ENCODE measurements at regions not wholly inside any gene's neighbourhood (a gene's known extent, or its start where the extent isn't known, plus 50 kb on each side); places are given as distances from the start of the nearest gene placed in this dataset.

DNA sequence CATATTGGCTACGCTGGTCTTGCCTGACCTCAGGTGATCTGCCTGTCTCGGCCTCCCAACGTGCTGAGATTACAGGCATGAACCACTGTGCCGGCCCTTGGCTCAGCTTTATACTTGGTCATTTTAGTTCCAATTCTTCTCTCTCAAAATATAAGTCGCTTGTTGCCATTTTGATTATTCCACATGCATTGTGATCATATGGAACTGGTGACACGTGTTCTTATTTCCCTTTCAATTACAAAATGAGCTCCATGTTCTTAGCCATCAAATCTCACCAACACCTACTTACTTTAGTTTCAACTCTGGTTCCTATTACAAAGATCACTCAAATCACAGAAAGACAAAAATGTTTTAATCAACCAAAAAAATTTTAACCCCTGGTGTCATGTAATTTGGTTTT lies 1711.7 kb downstream of the TP53TG3F start:
- H3K27ac ChIP-seq (ENCODE audit: low read depth, low read length, poor library complexity, severe bottlenecking) = no peak overlapping the region
- H3K4me3 ChIP-seq (ENCODE audit: low read depth, low read length, poor library complexity, severe bottlenecking) = no peak overlapping the region
- POLR2A ChIA-PET (ENCODE audit: low non-redundant PET) = no interaction called here
- no peaks in the 10 kb centered on the region for H3K27me3 ChIP-seq (replicated peaks; ENCODE audit: insufficient read depth, low read depth, low read length, poor library complexity)
- no peak for DNase-seq (ENCODE audit: low spot score)
- H3K4me1 ChIP-seq (ENCODE audit: insufficient read depth, low read length, poor library complexity, severe bottlenecking) = no peaks in the 10 kb centered on the region
- BruUV-seq (replicated peaks) = no TSS peak
- no peak for TF ChIP-seq EZH2 (IDR thresholded peaks at IDR 0.05; ENCODE audit: borderline replicate concordance, low read depth, low read length, poor library complexity, severe bottlenecking)
- TF ChIP-seq CTCF (conservative IDR thresholded peaks at IDR 0.05; ENCODE audit: low read depth, low read length) = no peak
- no peaks in the 10 kb centered on the region for H3K36me3 ChIP-seq (ENCODE audit: insufficient read depth, low read length, poor library complexity, severe bottlenecking)
- CTCF ChIA-PET = no interaction called here
- intact Hi-C loops (cut with micrococcal nuclease; ENCODE audit: unreplicated experiment) = no loop called here
- H3K9me3 ChIP-seq (ENCODE audit: low read depth, low read length, poor library complexity, severe bottlenecking) = peaks cover 22% of the 10 kb centered on the region

DNA sequence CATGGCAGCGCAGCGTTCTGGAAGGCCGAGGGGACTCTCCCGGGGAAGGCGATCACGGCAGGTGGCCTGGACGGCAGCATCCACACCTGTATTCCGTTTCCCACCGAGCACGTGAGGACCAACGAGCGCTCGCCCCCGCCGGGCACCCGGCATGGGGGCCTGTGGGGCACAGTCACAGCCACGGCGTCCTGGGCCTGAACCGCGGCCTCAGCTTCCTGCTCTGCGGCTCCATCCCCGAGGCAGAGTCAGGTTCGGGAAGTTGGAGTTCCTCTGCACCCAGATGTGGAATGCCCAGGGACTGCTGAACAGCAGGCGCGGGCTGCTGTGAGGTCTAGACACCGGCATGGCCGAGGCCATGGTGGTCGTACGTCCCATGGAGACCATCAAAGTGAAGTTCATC lies 1713.9 kb downstream of the TP53TG3F start:
- no peak for DNase-seq (ENCODE audit: low spot score)
- ChIA-PET CTCF (no interaction called here), POLR2A (ENCODE audit: low non-redundant PET) (no interaction called here)
- Histone ChIP-seq H3K27me3 (replicated peaks; ENCODE audit: insufficient read depth, low read depth, low read length, poor library complexity) (no peaks in the 10 kb centered on the region), H3K9me3 (ENCODE audit: low read depth, low read length, poor library complexity, severe bottlenecking) (peaks cover 34% of the 10 kb centered on the region), H3K4me1 (ENCODE audit: insufficient read depth, low read length, poor library complexity, severe bottlenecking) (no peaks in the 10 kb centered on the region), H3K27ac (ENCODE audit: low read depth, low read length, poor library complexity, severe bottlenecking) (no peak overlapping the region), H3K36me3 (ENCODE audit: insufficient read depth, low read length, poor library complexity, severe bottlenecking) (no peaks in the 10 kb centered on the region), H3K4me3 (ENCODE audit: low read depth, low read length, poor library complexity, severe bottlenecking) (no peak overlapping the region)
- no TSS peak for BruUV-seq (replicated peaks)
- intact Hi-C loops (cut with micrococcal nuclease; ENCODE audit: unreplicated experiment) = no loop called here
- TF ChIP-seq CTCF (conservative IDR thresholded peaks at IDR 0.05; ENCODE audit: low read depth, low read length) (no peak), EZH2 (IDR thresholded peaks at IDR 0.05; ENCODE audit: borderline replicate concordance, low read depth, low read length, poor library complexity, severe bottlenecking) (no peak)

GRCh38 chr16:35174016-35174415 lies 1714.6 kb downstream of the TP53TG3F start:
- TF ChIP-seq EZH2 (IDR thresholded peaks at IDR 0.05; ENCODE audit: borderline replicate concordance, low read depth, low read length, poor library complexity, severe bottlenecking) (no peak), CTCF (conservative IDR thresholded peaks at IDR 0.05; ENCODE audit: low read depth, low read length) (no peak)
- CTCF ChIA-PET = no interaction called here
- intact Hi-C loops (cut with micrococcal nuclease; ENCODE audit: unreplicated experiment) = no loop called here
- Histone ChIP-seq H3K4me3 (ENCODE audit: low read depth, low read length, poor library complexity, severe bottlenecking) (no peak overlapping the region), H3K27me3 (replicated peaks; ENCODE audit: insufficient read depth, low read depth, low read length, poor library complexity) (no peaks in the 10 kb centered on the region), H3K27ac (ENCODE audit: low read depth, low read length, poor library complexity, severe bottlenecking) (no peak overlapping the region), H3K9me3 (ENCODE audit: low read depth, low read length, poor library complexity, severe bottlenecking) (peaks cover 34% of the 10 kb centered on the region), H3K36me3 (ENCODE audit: insufficient read depth, low read length, poor library complexity, severe bottlenecking) (no peaks in the 10 kb centered on the region), H3K4me1 (ENCODE audit: insufficient read depth, low read length, poor library complexity, severe bottlenecking) (no peaks in the 10 kb centered on the region)
- POLR2A ChIA-PET (ENCODE audit: low non-redundant PET) = no interaction called here
- no TSS peak for BruUV-seq (replicated peaks)
- DNase-seq (ENCODE audit: low spot score) = no peak
